H9 (cell line): ENCODE measurements at regions not wholly inside any gene's neighbourhood (a gene's known extent, or its start where the extent isn't known, plus 50 kb on each side); places are given as distances from the start of the nearest gene placed in this dataset.

Source experiments
- DNase-seq: peaks from one replicate; pipeline ENCODE4 v3.0.0-alpha.2; 2017
- H2AFZ ChIP-seq: one replicate; pipeline ENCODE4 v1.6.1; 2013; ENCODE audit warnings: mild to moderate bottlenecking, low read length, control low read depth, moderate library complexity
- H2AK5ac ChIP-seq: 2 replicates; pipeline ENCODE4 v1.6.1; 2013; ENCODE audit warnings: low read length, control low read depth, mixed read lengths; ENCODE audit not compliant: insufficient read length
- H2BK120ac ChIP-seq: one replicate; pipeline ENCODE4 v1.6.1; 2013; ENCODE audit warnings: low read depth, mild to moderate bottlenecking, low read length, control low read depth, inconsistent platforms; ENCODE audit not compliant: poor library complexity, severe bottlenecking
- H2BK12ac ChIP-seq: 2 replicates; pipeline ENCODE4 v1.6.1; 2013; ENCODE audit warnings: low read length, control low read depth, mixed read lengths, low read depth; ENCODE audit not compliant: insufficient read length
- H2BK15ac ChIP-seq: 2 replicates; pipeline ENCODE4 v1.6.1; 2013; ENCODE audit warnings: low read depth, low read length, control low read depth
- H2BK20ac ChIP-seq: one replicate; pipeline ENCODE4 v1.6.1; 2013; ENCODE audit warnings: low read depth, mild to moderate bottlenecking, low read length, control low read depth, inconsistent platforms; ENCODE audit not compliant: poor library complexity, severe bottlenecking
- H2BK5ac ChIP-seq: 2 replicates; pipeline ENCODE4 v1.6.1; 2013; ENCODE audit warnings: low read length, control low read depth, mixed read lengths; ENCODE audit not compliant: insufficient read length
- H3K14ac ChIP-seq: 2 replicates; pipeline ENCODE4 v1.6.1; 2013; ENCODE audit warnings: low read length, control low read depth; ENCODE audit not compliant: insufficient read depth
- H3K18ac ChIP-seq: 2 replicates; pipeline ENCODE4 v1.6.1; 2013; ENCODE audit warnings: low read depth, mild to moderate bottlenecking, mixed read lengths, low read length, control low read depth; ENCODE audit not compliant: insufficient read length
- H3K23ac ChIP-seq: 2 replicates; pipeline ENCODE4 v1.6.1; 2013; ENCODE audit warnings: low read length, control low read depth, mixed read lengths, low read depth; ENCODE audit not compliant: insufficient read length
- H3K23me2 ChIP-seq: 2 replicates; pipeline ENCODE4 v1.6.1; 2013; ENCODE audit warnings: low read depth, mild to moderate bottlenecking, mixed read lengths, low read length, control low read depth; ENCODE audit not compliant: insufficient read length, poor library complexity, severe bottlenecking
- H3K27ac ChIP-seq: 2 replicates; pipeline ENCODE4 v1.5.1; 2013; ENCODE audit warnings: low read length, control low read depth, mixed read lengths, low read depth; ENCODE audit not compliant: insufficient read length
- H3K27me3 ChIP-seq: 2 replicates; pipeline ENCODE4 v1.6.1; 2013; ENCODE audit warnings: low read length, control low read depth, inconsistent platforms; ENCODE audit not compliant: insufficient read depth
- H3K4ac ChIP-seq: 2 replicates; pipeline ENCODE4 v1.6.1; 2013; ENCODE audit warnings: low read depth, mild to moderate bottlenecking, control low read depth, inconsistent platforms, low read length, moderate library complexity
- H3K4me1 ChIP-seq: 2 replicates; pipeline ENCODE4 v1.6.1; 2013; ENCODE audit warnings: low read length, control low read depth, inconsistent platforms; ENCODE audit not compliant: insufficient read depth
- H3K4me2 ChIP-seq: 2 replicates; pipeline ENCODE4 v1.6.1; 2013; ENCODE audit warnings: low read length, control low read depth, mixed read lengths; ENCODE audit not compliant: insufficient read length, insufficient read depth
- H3K56ac ChIP-seq: 2 replicates; pipeline ENCODE4 v1.6.1; 2013; ENCODE audit warnings: low read depth, mild to moderate bottlenecking, mixed read lengths, low read length, control low read depth; ENCODE audit not compliant: insufficient read length
- H3K79me1 ChIP-seq: 2 replicates; pipeline ENCODE4 v1.6.1; 2013; ENCODE audit warnings: low read depth, mild to moderate bottlenecking, moderate library complexity, low read length, control low read depth, inconsistent platforms; ENCODE audit not compliant: insufficient read depth, poor library complexity, severe bottlenecking
- H3K79me2 ChIP-seq: 2 replicates; pipeline ENCODE4 v1.6.1; 2013; ENCODE audit warnings: low read length, control low read depth, inconsistent platforms; ENCODE audit not compliant: insufficient read depth
- H3K9ac ChIP-seq: 2 replicates; pipeline ENCODE4 v1.6.1; 2013; ENCODE audit warnings: low read length, control low read depth, mixed read lengths; ENCODE audit not compliant: insufficient read length; ENCODE audit errors: extremely low read depth
- H3K9me3 ChIP-seq: one replicate; pipeline ENCODE4 v1.6.1; 2013; ENCODE audit warnings: low read depth, low read length, inconsistent platforms; ENCODE audit not compliant: control insufficient read depth
- H3T11ph ChIP-seq: one replicate; pipeline ENCODE4 v1.6.1; 2013; ENCODE audit warnings: mild to moderate bottlenecking, low read length, control low read depth, inconsistent platforms
- H4K20me1 ChIP-seq: one replicate; pipeline ENCODE4 v1.6.1; 2013; ENCODE audit not compliant: control insufficient read depth, insufficient read length, insufficient read depth
- H4K5ac ChIP-seq: 2 replicates; pipeline ENCODE4 v1.6.1; 2013; ENCODE audit warnings: low read depth, mild to moderate bottlenecking, mixed read lengths, low read length, control low read depth; ENCODE audit not compliant: insufficient read length
- H4K8ac ChIP-seq: replicated peaks from 2 replicates; pipeline ENCODE4 v1.6.1; 2013; ENCODE audit warnings: low read length, control low read depth, mixed read lengths, low read depth; ENCODE audit not compliant: insufficient read length
- H4K91ac ChIP-seq: 2 replicates; pipeline ENCODE4 v1.6.1; 2013; ENCODE audit warnings: low read depth, mild to moderate bottlenecking, moderate library complexity, mixed read lengths, low read length, control low read depth; ENCODE audit not compliant: insufficient read length
- H3K27ac Mint-ChIP-seq, 3 experiments: 2 replicates in 2 of 3; 3 replicates in 1 of 3; pipeline ENCODE4 v1.8.0; 2020 to 2021; ENCODE audit warnings: mixed read lengths in 3 of 3, mild to moderate bottlenecking in 1 of 3, moderate library complexity in 1 of 3
- H3K27me3 Mint-ChIP-seq: 2 replicates; pipeline ENCODE4 v1.8.0; 2021; ENCODE audit warnings: low read depth, mild to moderate bottlenecking, moderate library complexity, mixed read lengths
- H3K36me3 Mint-ChIP-seq, 3 experiments: 2 replicates in 2 of 3; 3 replicates in 1 of 3; pipeline ENCODE4 v1.8.0; 2020 to 2021; ENCODE audit warnings: low read depth in 3 of 3, mixed read lengths in 3 of 3; ENCODE audit not compliant: insufficient read depth in 1 of 3
- H3K4me1 Mint-ChIP-seq, 2 experiments: 2 replicates each; pipeline ENCODE4 v1.8.0; 2020; ENCODE audit warnings: mixed read lengths in 2 of 2
- H3K4me3 Mint-ChIP-seq, 2 experiments: 2 replicates in 1 of 2; 3 replicates in 1 of 2; pipeline ENCODE4 v1.8.0; 2020 to 2021; ENCODE audit warnings: mild to moderate bottlenecking in 2 of 2, mixed read lengths in 2 of 2, moderate library complexity in 1 of 2
- H3K9me3 Mint-ChIP-seq, 2 experiments: 2 replicates in 1 of 2; 3 replicates in 1 of 2; pipeline ENCODE4 v1.8.0; 2020; ENCODE audit warnings: mild to moderate bottlenecking in 2 of 2, mixed read lengths in 2 of 2, moderate library complexity in 1 of 2
- CTCF ChIP-seq: fragments of 200-600 bp; sonication (generic); conservative IDR thresholded peaks from 3 replicates; pipeline ENCODE4 v1.8.0; 2021; ENCODE audit warnings: antibody characterized with exemption, mild to moderate bottlenecking
- WGBS: extraction: QIAGEN DNeasy Blood & Tissue Kit; methylation state at CpG from one replicate; pipeline ENCODE4 v1.1.7; 2013; ENCODE audit warnings: missing lambda C conversion rate, low lambda C conversion rate, mixed read lengths; ENCODE audit not compliant: insufficient read length; ENCODE audit errors: extremely low coverage; 5-methylcytosine and 5-hydroxymethylcytosine counted together

GRCh38 chrX:121160987-121161386, 113.6 kb downstream of the GLUD2 start:
- H3K23ac ChIP-seq = no peak overlapping the region
- H3T11ph ChIP-seq = no peak overlapping the region
- H3K4ac ChIP-seq = no peak overlapping the region
- H2BK5ac ChIP-seq = no peak overlapping the region
- no peak overlapping the region for H3K18ac ChIP-seq
- H3K27me3 ChIP-seq = no peaks in the 10 kb centered on the region
- no peak overlapping the region for H2BK12ac ChIP-seq
- no peak overlapping the region for H3K9ac ChIP-seq
- H2BK20ac ChIP-seq = no peak overlapping the region
- Mint-ChIP-seq H3K27me3 (peaks cover 14% of the 10 kb centered on the region), H3K4me1 (peaks cover 12 to 15% of the 10 kb centered on the region in 2 experiments), H3K36me3 (no peaks in the 10 kb centered on the region; a peak in 1 of 7 replicates), H3K4me3 (no peak overlapping the region), H3K9me3 (peaks cover 62 to 71% of the 10 kb centered on the region in 2 experiments), H3K27ac (no peak overlapping the region)
- no CpG with 5 or more reads among the region's 4 CpGs for WGBS
- H3K79me1 ChIP-seq = no peaks in the 10 kb centered on the region
- H3K56ac ChIP-seq = no peak overlapping the region
- H3K4me1 ChIP-seq = no peaks in the 10 kb centered on the region
- no peak for TF ChIP-seq CTCF
- H2BK120ac ChIP-seq = no peak overlapping the region
- H4K91ac ChIP-seq = no peak overlapping the region
- no peak overlapping the region for H3K14ac ChIP-seq
- H2BK15ac ChIP-seq = no peak overlapping the region
- H2AK5ac ChIP-seq = no peak overlapping the region
- no peak overlapping the region for H3K4me2 ChIP-seq
- H2AFZ ChIP-seq = no peak overlapping the region
- H3K79me2 ChIP-seq = no peaks in the 10 kb centered on the region
- peaks cover 40% of the 10 kb centered on the region for H3K9me3 ChIP-seq
- no peak overlapping the region for H4K8ac ChIP-seq
- H3K27ac ChIP-seq = no peak overlapping the region
- H4K20me1 ChIP-seq = no peaks in the 10 kb centered on the region
- DNase-seq = no peak
- no peak overlapping the region for H4K5ac ChIP-seq
- no peaks in the 10 kb centered on the region for H3K23me2 ChIP-seq
